ENCODE measurements at regions not wholly inside any gene's neighbourhood (a gene's known extent, or its start where the extent isn't known, plus 50 kb on each side); places are given as distances from the start of the nearest gene placed in this dataset.

DNA sequence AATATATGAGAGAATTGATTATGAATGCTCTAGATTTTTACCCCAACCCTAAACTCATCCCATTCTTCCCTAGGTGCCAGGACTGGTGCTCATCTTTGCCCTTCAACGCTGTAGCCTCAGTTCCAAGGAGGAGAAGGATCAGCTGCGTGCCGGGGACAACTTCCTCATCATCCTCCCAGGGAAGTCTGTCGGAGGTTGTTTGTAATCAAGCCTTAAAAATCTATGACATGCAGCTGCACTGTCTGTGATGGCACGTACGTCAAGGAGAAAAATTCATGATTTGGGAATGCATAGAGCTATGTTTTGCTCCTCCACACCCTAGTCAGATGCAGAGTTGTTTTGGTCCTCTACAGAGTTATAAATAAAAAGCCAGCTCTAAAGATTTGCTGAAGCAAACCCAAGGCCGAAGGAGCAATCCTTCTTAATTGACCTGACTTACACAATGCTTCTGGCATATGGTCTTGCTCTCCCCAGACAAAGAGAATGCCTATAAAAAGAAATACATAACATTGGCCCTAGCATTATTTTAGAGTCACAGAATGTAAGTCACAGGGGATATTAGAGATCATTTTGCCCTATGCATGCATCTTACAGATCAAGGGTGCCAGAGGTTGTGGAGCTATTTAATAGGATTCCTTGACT lies 244.2 kb downstream of the HIVEP2 start:
- no peak for DNase-seq
- intact Hi-C loops (cut with DNase I): no loop called here

Data from posterior cingulate gyrus (tissue), 11 donors.